ENCODE measurements at regions not wholly inside any gene's neighbourhood (a gene's known extent, or its start where the extent isn't known, plus 50 kb on each side); places are given as distances from the start of the nearest gene placed in this dataset.

GRCh38 chr4:180538384-180539057 is 1704.7 kb upstream of the TENM3 start:
- no peaks in the 10 kb centered on the region for H3K4me1 ChIP-seq (ENCODE audit: insufficient read depth, insufficient read length)
- no peaks in the 10 kb centered on the region for H3K36me3 ChIP-seq (ENCODE audit: insufficient read depth, insufficient read length, low read length)
- DNase-seq (ENCODE audit: low read depth, low spot score), result no peak
- H3K9me3 ChIP-seq (ENCODE audit: insufficient read depth, low read length), result no peaks in the 10 kb centered on the region
- no peak overlapping the region for H3K9ac ChIP-seq (ENCODE audit: insufficient read length, low read depth)
- TF ChIP-seq SUZ12 (IDR thresholded peaks at IDR 0.05; ENCODE audit: extremely low read depth, insufficient read depth, insufficient read length), result no peak
- no peak for TF ChIP-seq ZNF274 (IDR thresholded peaks at IDR 0.05; ENCODE audit: low read depth, low read length)
- TF ChIP-seq YY1 (IDR thresholded peaks at IDR 0.05; ENCODE audit: insufficient read depth, insufficient read length), result no peak
- H3K4me3 ChIP-seq (ENCODE audit: insufficient read length, low read depth), result no peak overlapping the region
- H3K27me3 ChIP-seq (ENCODE audit: insufficient read depth, insufficient read length), result no peaks in the 10 kb centered on the region

- TF ChIP-seq ZNF274 (IDR thresholded peaks at IDR 0.05; ENCODE audit: low read depth, low read length) (no peak), SUZ12 (IDR thresholded peaks at IDR 0.05; ENCODE audit: extremely low read depth, insufficient read depth, insufficient read length) (no peak), YY1 (IDR thresholded peaks at IDR 0.05; ENCODE audit: insufficient read depth, insufficient read length) (no peak)
- Histone ChIP-seq H3K4me3 (ENCODE audit: insufficient read length, low read depth) (no peak overlapping the region), H3K9me3 (ENCODE audit: insufficient read depth, low read length) (no peaks in the 10 kb centered on the region), H3K27me3 (ENCODE audit: insufficient read depth, insufficient read length) (no peaks in the 10 kb centered on the region), H3K4me1 (ENCODE audit: insufficient read depth, insufficient read length) (no peaks in the 10 kb centered on the region), H3K36me3 (ENCODE audit: insufficient read depth, insufficient read length, low read length) (no peaks in the 10 kb centered on the region), H3K9ac (ENCODE audit: insufficient read length, low read depth) (no peak overlapping the region)
- no peak for DNase-seq (ENCODE audit: low read depth, low spot score)
These were observed 1703.9 kb upstream of the TENM3 start for GRCh38 chr4:180539284-180539683.

GRCh38 chr4:180541678-180542077 is 1701.5 kb upstream of the TENM3 start:
- H3K27me3 ChIP-seq (ENCODE audit: insufficient read depth, insufficient read length), result no peaks in the 10 kb centered on the region
- H3K36me3 ChIP-seq (ENCODE audit: insufficient read depth, insufficient read length, low read length), result no peaks in the 10 kb centered on the region
- TF ChIP-seq SUZ12 (IDR thresholded peaks at IDR 0.05; ENCODE audit: extremely low read depth, insufficient read depth, insufficient read length), result no peak
- no peak for TF ChIP-seq ZNF274 (IDR thresholded peaks at IDR 0.05; ENCODE audit: low read depth, low read length)
- TF ChIP-seq YY1 (IDR thresholded peaks at IDR 0.05; ENCODE audit: insufficient read depth, insufficient read length), result no peak
- no peaks in the 10 kb centered on the region for H3K4me1 ChIP-seq (ENCODE audit: insufficient read depth, insufficient read length)
- H3K9ac ChIP-seq (ENCODE audit: insufficient read length, low read depth), result no peak overlapping the region
- H3K4me3 ChIP-seq (ENCODE audit: insufficient read length, low read depth), result no peak overlapping the region
- no peaks in the 10 kb centered on the region for H3K9me3 ChIP-seq (ENCODE audit: insufficient read depth, low read length)
- no peak for DNase-seq (ENCODE audit: low read depth, low spot score)

GRCh38 chr4:180542445-180543100 is 1700.6 kb upstream of the TENM3 start:
- Histone ChIP-seq H3K4me3 (ENCODE audit: insufficient read length, low read depth) (no peak overlapping the region), H3K27me3 (ENCODE audit: insufficient read depth, insufficient read length) (no peaks in the 10 kb centered on the region), H3K4me1 (ENCODE audit: insufficient read depth, insufficient read length) (no peaks in the 10 kb centered on the region), H3K36me3 (ENCODE audit: insufficient read depth, insufficient read length, low read length) (no peaks in the 10 kb centered on the region), H3K9me3 (ENCODE audit: insufficient read depth, low read length) (no peaks in the 10 kb centered on the region), H3K9ac (ENCODE audit: insufficient read length, low read depth) (no peak overlapping the region)
- TF ChIP-seq SUZ12 (IDR thresholded peaks at IDR 0.05; ENCODE audit: extremely low read depth, insufficient read depth, insufficient read length) (no peak), ZNF274 (IDR thresholded peaks at IDR 0.05; ENCODE audit: low read depth, low read length) (no peak), YY1 (IDR thresholded peaks at IDR 0.05; ENCODE audit: insufficient read depth, insufficient read length) (no peak)
- no peak for DNase-seq (ENCODE audit: low read depth, low spot score)

GRCh38 chr4:180550106-180550505 is 1693.1 kb upstream of the TENM3 start:
- no peak for TF ChIP-seq SUZ12 (IDR thresholded peaks at IDR 0.05; ENCODE audit: extremely low read depth, insufficient read depth, insufficient read length)
- TF ChIP-seq ZNF274 (IDR thresholded peaks at IDR 0.05; ENCODE audit: low read depth, low read length), result no peak
- no peak for TF ChIP-seq YY1 (IDR thresholded peaks at IDR 0.05; ENCODE audit: insufficient read depth, insufficient read length)
- DNase-seq (ENCODE audit: low read depth, low spot score), result no peak
- H3K27me3 ChIP-seq (ENCODE audit: insufficient read depth, insufficient read length), result no peaks in the 10 kb centered on the region
- H3K9me3 ChIP-seq (ENCODE audit: insufficient read depth, low read length), result no peaks in the 10 kb centered on the region
- H3K4me1 ChIP-seq (ENCODE audit: insufficient read depth, insufficient read length), result no peaks in the 10 kb centered on the region
- H3K36me3 ChIP-seq (ENCODE audit: insufficient read depth, insufficient read length, low read length), result no peaks in the 10 kb centered on the region
- no peak overlapping the region for H3K4me3 ChIP-seq (ENCODE audit: insufficient read length, low read depth)
- no peak overlapping the region for H3K9ac ChIP-seq (ENCODE audit: insufficient read length, low read depth)

GRCh38 chr4:180557348-180557747 is 1685.9 kb upstream of the TENM3 start:
- H3K27me3 ChIP-seq (ENCODE audit: insufficient read depth, insufficient read length), result no peaks in the 10 kb centered on the region
- H3K4me3 ChIP-seq (ENCODE audit: insufficient read length, low read depth), result no peak overlapping the region
- TF ChIP-seq SUZ12 (IDR thresholded peaks at IDR 0.05; ENCODE audit: extremely low read depth, insufficient read depth, insufficient read length) (no peak), YY1 (IDR thresholded peaks at IDR 0.05; ENCODE audit: insufficient read depth, insufficient read length) (no peak), ZNF274 (IDR thresholded peaks at IDR 0.05; ENCODE audit: low read depth, low read length) (no peak)
- no peaks in the 10 kb centered on the region for H3K9me3 ChIP-seq (ENCODE audit: insufficient read depth, low read length)
- no peak overlapping the region for H3K9ac ChIP-seq (ENCODE audit: insufficient read length, low read depth)
- H3K36me3 ChIP-seq (ENCODE audit: insufficient read depth, insufficient read length, low read length), result no peaks in the 10 kb centered on the region
- DNase-seq (ENCODE audit: low read depth, low spot score), result no peak
- no peaks in the 10 kb centered on the region for H3K4me1 ChIP-seq (ENCODE audit: insufficient read depth, insufficient read length)

- Histone ChIP-seq H3K9me3 (ENCODE audit: insufficient read depth, low read length) (no peaks in the 10 kb centered on the region), H3K4me1 (ENCODE audit: insufficient read depth, insufficient read length) (no peaks in the 10 kb centered on the region), H3K27me3 (ENCODE audit: insufficient read depth, insufficient read length) (no peaks in the 10 kb centered on the region), H3K9ac (ENCODE audit: insufficient read length, low read depth) (no peak overlapping the region), H3K4me3 (ENCODE audit: insufficient read length, low read depth) (no peak overlapping the region), H3K36me3 (ENCODE audit: insufficient read depth, insufficient read length, low read length) (no peaks in the 10 kb centered on the region)
- TF ChIP-seq ZNF274 (IDR thresholded peaks at IDR 0.05; ENCODE audit: low read depth, low read length) (no peak), SUZ12 (IDR thresholded peaks at IDR 0.05; ENCODE audit: extremely low read depth, insufficient read depth, insufficient read length) (no peak), YY1 (IDR thresholded peaks at IDR 0.05; ENCODE audit: insufficient read depth, insufficient read length) (no peak)
- DNase-seq (ENCODE audit: low read depth, low spot score), result no peak
These were observed 1685.3 kb upstream of the TENM3 start for GRCh38 chr4:180557950-180558349.

Data from NT2/D1 (cell line).